H1 (cell line): ENCODE measurements at regions not wholly inside any gene's neighbourhood (a gene's known extent, or its start where the extent isn't known, plus 50 kb on each side); places are given as distances from the start of the nearest gene placed in this dataset.
A peak's percentile ranks its signal among the peaks of the same experiment; 100 is the strongest.

Experiments
- ATF2 ChIP-seq: IDR thresholded peaks from 2 replicates; pipeline ENCODE4 v1.6.1; 2012; ENCODE audit warnings: low read length, inconsistent platforms
- BCL11A ChIP-seq, 2 experiments: IDR thresholded peaks; one replicate each; pipeline ENCODE4 v1.6.1; 2011; ENCODE audit warnings: low read depth in 2 of 2, low read length in 2 of 2, mild to moderate bottlenecking in 2 of 2
- E2F6 ChIP-seq: IDR thresholded peaks from 2 replicates; pipeline ENCODE4 v1.6.1; 2012; ENCODE audit warnings: inconsistent platforms
- EP300 ChIP-seq, 2 experiments: IDR thresholded peaks; 1 replicate in 1 of 2; 2 replicates in 1 of 2; pipeline ENCODE4 v1.6.1; 2011 to 2012; ENCODE audit warnings: low read depth in 2 of 2, low read length in 2 of 2, mild to moderate bottlenecking in 2 of 2, borderline replicate concordance in 1 of 2, inconsistent platforms in 1 of 2, moderate library complexity in 1 of 2
- HDAC2 ChIP-seq, 2 experiments: fragments of 300-600 bp in 1 of 2; sonication (generic) in 1 of 2; IDR thresholded peaks; 2 replicates each; pipeline ENCODE4 v1.6.1; 2011 to 2012; ENCODE audit warnings: low read depth in 2 of 2, low read length in 2 of 2, mild to moderate bottlenecking in 2 of 2, moderate library complexity in 2 of 2, borderline replicate concordance in 1 of 2, inconsistent platforms in 1 of 2
- JUN ChIP-seq: IDR thresholded peaks from 2 replicates; pipeline ENCODE4 v1.6.1; 2011; ENCODE audit warnings: low read depth, mild to moderate bottlenecking, improper control_type of control experiment, low read length
- JUND ChIP-seq: IDR thresholded peaks from 2 replicates; pipeline ENCODE4 v1.6.1; 2011; ENCODE audit warnings: mild to moderate bottlenecking, improper control_type of control experiment, low read length
- KDM1A ChIP-seq: fragments of 200-600, 300-600 bp; sonication (generic); IDR thresholded peaks from 2 replicates; pipeline ENCODE4 v1.7.1; 2016; ENCODE audit warnings: mild to moderate bottlenecking, low read length, borderline replicate concordance
- KDM5A ChIP-seq: fragments of 200-600 bp; IDR thresholded peaks from 2 replicates; pipeline ENCODE4 v1.7.1; 2012; ENCODE audit warnings: mild to moderate bottlenecking, low read length, inconsistent platforms, mixed read lengths
- MAX ChIP-seq: IDR thresholded peaks from 2 replicates; pipeline ENCODE4 v1.6.1; 2012; ENCODE audit warnings: inconsistent platforms
- NANOG ChIP-seq: IDR thresholded peaks from 2 replicates; pipeline ENCODE4 v1.6.1; 2011; ENCODE audit warnings: low read length, low read depth, mild to moderate bottlenecking, inconsistent platforms; ENCODE audit not compliant: insufficient read depth, poor library complexity, severe bottlenecking
- POU5F1 ChIP-seq: IDR thresholded peaks from 2 replicates; pipeline ENCODE4 v1.6.1; 2011; ENCODE audit warnings: low read depth, mild to moderate bottlenecking, low read length, moderate library complexity
- RAD21 ChIP-seq, 2 experiments: IDR thresholded peaks in 1 of 2; conservative IDR thresholded peaks in 1 of 2; 2 replicates each; pipeline ENCODE4 v1.6.1; 2011; ENCODE audit warnings: low read depth in 2 of 2, low read length in 2 of 2, improper control_type of control experiment in 1 of 2, inconsistent platforms in 1 of 2, mild to moderate bottlenecking in 1 of 2, moderate library complexity in 1 of 2
- SAP30 ChIP-seq: fragments of 300-600 bp; sonication (generic); IDR thresholded peaks from 2 replicates; pipeline ENCODE4 v1.7.1; 2012; ENCODE audit warnings: low read length, moderate library complexity, mild to moderate bottlenecking, inconsistent platforms; ENCODE audit not compliant: insufficient read depth, insufficient replicate concordance
- SP1 ChIP-seq: IDR thresholded peaks from 2 replicates; pipeline ENCODE4 v1.6.1; 2011; ENCODE audit warnings: low read depth, low read length
- SP2 ChIP-seq: IDR thresholded peaks from 2 replicates; pipeline ENCODE4 v1.6.1; 2012; ENCODE audit warnings: mild to moderate bottlenecking, low read length, inconsistent platforms
- TBP ChIP-seq: IDR thresholded peaks from 2 replicates; pipeline ENCODE4 v1.6.1; 2011; ENCODE audit warnings: low read depth, low read length, improper control_type of control experiment
- TCF12 ChIP-seq: IDR thresholded peaks from 2 replicates; pipeline ENCODE4 v1.6.1; 2011; ENCODE audit warnings: low read depth, mild to moderate bottlenecking, low read length
- USF2 ChIP-seq: IDR thresholded peaks from 2 replicates; pipeline ENCODE4 v1.6.1; 2011; ENCODE audit warnings: low read length, improper control_type of control experiment

DNA sequence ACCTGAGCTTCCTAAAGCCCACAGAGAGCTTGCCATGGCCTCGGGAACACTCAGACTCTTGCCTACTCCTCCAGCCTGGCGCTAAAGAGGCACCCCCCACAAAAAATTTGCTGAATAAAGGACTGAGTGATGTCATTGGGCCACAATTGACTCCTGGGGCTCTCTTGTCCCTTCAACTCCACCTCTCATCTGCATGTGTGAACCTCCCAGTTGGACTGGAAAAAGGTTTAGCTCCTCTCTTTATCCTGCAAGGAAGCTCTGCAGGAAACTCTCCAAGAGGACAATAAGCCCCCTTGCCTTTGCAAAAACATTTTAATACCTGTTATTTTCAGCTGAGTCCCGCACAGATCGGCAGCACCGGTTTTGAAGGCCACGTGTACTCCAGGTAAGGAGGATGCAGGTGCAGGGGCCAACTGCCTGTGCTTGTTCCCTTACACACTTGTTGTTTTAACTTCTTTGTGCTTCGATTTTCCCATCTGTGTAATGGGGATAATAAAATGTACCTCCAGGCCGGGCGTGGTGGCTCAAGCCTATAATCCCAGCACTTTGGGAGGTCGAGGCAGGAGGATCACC, 107.3 kb downstream of the TFAP2C start (continued):
- TF ChIP-seq SAP30 (no peak), TBP (peak; percentile 20; the same call in 1 of the 2 replicates), HDAC2 (IDR thresholded peaks at IDR 0.05; ENCODE audit: borderline replicate concordance in 1 of 2, low read depth in 2 of 2, low read length in 2 of 2) (peak; percentile 88 to 92; a peak in 3 of 4 replicates), KDM5A (no peak), EP300 (IDR thresholded peaks at IDR 0.05; ENCODE audit: borderline replicate concordance in 1 of 2, low read depth in 2 of 2, low read length in 2 of 2) (peak in 1 of 2 experiments; percentile 97; a peak in 1 of 3 replicates), SP1 (peak; percentile 86; the same call in 1 of the 2 replicates), E2F6 (peak; percentile 83), USF2 (0 out of 2 replicates have a peak, but pooled peaks have one; percentile 27), JUND (peak; percentile 89), MAX (peak; percentile 96), JUN (peak; percentile 42; the same call in 1 of the 2 replicates), SP2 (no peak), KDM1A (peak; percentile 95), ATF2 (peak; percentile 96), POU5F1 (0 out of 2 replicates have a peak, but pooled peaks have one; percentile 49), TCF12 (peak; percentile 93), NANOG (peak; percentile 93), BCL11A (IDR thresholded peaks at IDR 0.05; ENCODE audit: low read depth in 2 of 2, low read length in 2 of 2) (peak in 1 of 2 experiments; percentile 64), RAD21 (IDR thresholded peaks at IDR 0.05 in 1 of 2, conservative IDR thresholded peaks at IDR 0.05 in 1 of 2; ENCODE audit: low read depth in 2 of 2, low read length in 2 of 2) (peak in 1 of 2 experiments; percentile 35; a peak in 2 of 4 replicates)
- TF ChIP-seq, all 59 proteins: peak for 21
